Chondrocyte (in vitro differentiated cells): ENCODE measurements at regions not wholly inside any gene's neighbourhood (a gene's known extent, or its start where the extent isn't known, plus 50 kb on each side); places are given as distances from the start of the nearest gene placed in this dataset.

Source experiments
- DNase-seq: peaks from one replicate; pipeline ENCODE4 v3.0.0; 2021; ENCODE audit warnings: mixed read lengths, low spot score
- H3K27ac Mint-ChIP-seq: one replicate; pipeline ENCODE4 v1.8.0; 2021; ENCODE audit warnings: mild to moderate bottlenecking, moderate library complexity, mixed read lengths; ENCODE audit not compliant: unreplicated experiment
- H3K27me3 Mint-ChIP-seq: 2 replicates; pipeline ENCODE4 v1.8.0; 2021; ENCODE audit warnings: low read depth, mixed read lengths
- H3K36me3 Mint-ChIP-seq: 2 replicates; pipeline ENCODE4 v1.8.0; 2021; ENCODE audit warnings: low read depth, mixed read lengths
- H3K4me1 Mint-ChIP-seq: 2 replicates; pipeline ENCODE4 v1.8.0; 2021; ENCODE audit warnings: low read depth, mild to moderate bottlenecking, mixed read lengths
- H3K4me3 Mint-ChIP-seq: one replicate; pipeline ENCODE4 v1.8.0; 2021; ENCODE audit warnings: mild to moderate bottlenecking, moderate library complexity, mixed read lengths; ENCODE audit not compliant: unreplicated experiment
- H3K9me3 Mint-ChIP-seq: 2 replicates; pipeline ENCODE4 v1.8.0; 2021; ENCODE audit warnings: low read depth, mixed read lengths
- CTCF ChIP-seq: fragments of 200-600 bp; sonication (generic); IDR thresholded peaks from 2 replicates; pipeline ENCODE4 v1.5.0; 2021; ENCODE audit warnings: antibody characterized with exemption, mild to moderate bottlenecking, moderate library complexity

GRCh38 chr12:94777936-94778335, 127.6 kb upstream of the TMCC3 start:
- Mint-ChIP-seq H3K36me3 (no peaks in the 10 kb centered on the region), H3K27ac (peak overlapping the region; percentile 14), H3K4me1 (peaks cover 8% of the 10 kb centered on the region), H3K9me3 (peaks cover 13% of the 10 kb centered on the region), H3K27me3 (peaks cover 40% of the 10 kb centered on the region), H3K4me3 (no peak overlapping the region)
- DNase-seq = no peak
- TF ChIP-seq CTCF = no peak

- no peak for DNase-seq
- Mint-ChIP-seq H3K27ac (no peak overlapping the region), H3K27me3 (peaks cover 46% of the 10 kb centered on the region), H3K4me1 (peaks cover 8% of the 10 kb centered on the region), H3K36me3 (no peaks in the 10 kb centered on the region), H3K4me3 (no peak overlapping the region), H3K9me3 (peaks cover 5% of the 10 kb centered on the region)
- no peak for TF ChIP-seq CTCF
Measured at GRCh38 chr12:94775710-94776109, 125.4 kb upstream of the TMCC3 start.

- Mint-ChIP-seq H3K27ac (no peak overlapping the region), H3K4me3 (no peak overlapping the region), H3K4me1 (peaks cover 27% of the 10 kb centered on the region), H3K9me3 (peaks cover 5% of the 10 kb centered on the region), H3K36me3 (no peaks in the 10 kb centered on the region), H3K27me3 (peaks cover 30% of the 10 kb centered on the region)
- no peak for DNase-seq
- TF ChIP-seq CTCF = no peak
Measured at GRCh38 chr12:94771741-94772140, 121.4 kb upstream of the TMCC3 start.

- H3K4me3 Mint-ChIP-seq = no peak overlapping the region
- peaks cover 5% of the 10 kb centered on the region for H3K9me3 Mint-ChIP-seq
- no peaks in the 10 kb centered on the region for H3K36me3 Mint-ChIP-seq
- H3K27me3 Mint-ChIP-seq = peaks cover 26% of the 10 kb centered on the region
- no peak for DNase-seq
- no peak for TF ChIP-seq CTCF
- H3K27ac Mint-ChIP-seq = no peak overlapping the region
- H3K4me1 Mint-ChIP-seq = peaks cover 27% of the 10 kb centered on the region
Measured at GRCh38 chr12:94771199-94771598, 120.8 kb upstream of the TMCC3 start.

GRCh38 chr12:94770791-94771190, 120.4 kb upstream of the TMCC3 start:
- Mint-ChIP-seq H3K4me1 (peaks cover 27% of the 10 kb centered on the region), H3K9me3 (peaks cover 5% of the 10 kb centered on the region), H3K36me3 (no peaks in the 10 kb centered on the region), H3K27ac (no peak overlapping the region), H3K27me3 (peaks cover 22% of the 10 kb centered on the region), H3K4me3 (no peak overlapping the region)
- no peak for TF ChIP-seq CTCF
- no peak for DNase-seq
